KMS-11 (cell line): ENCODE measurements at regions not wholly inside any gene's neighbourhood (a gene's known extent, or its start where the extent isn't known, plus 50 kb on each side); places are given as distances from the start of the nearest gene placed in this dataset.

Experiments used
- H2AFZ ChIP-seq: fragments of 200-600 bp; sonication (generic); 2 replicates; pipeline ENCODE4 v1.6.1; 2016; ENCODE audit warnings: antibody characterized with exemption, mixed run types, low read depth
- H3K27ac ChIP-seq: fragments of 200-600 bp; sonication (generic); 2 replicates; pipeline ENCODE4 v1.6.1; 2016; ENCODE audit warnings: mild to moderate bottlenecking, mixed run types
- H3K27me3 ChIP-seq: fragments of 200-600 bp; sonication (generic); 2 replicates; pipeline ENCODE4 v1.6.1; 2017; ENCODE audit warnings: mild to moderate bottlenecking, low read depth, mixed run types, moderate library complexity; ENCODE audit not compliant: insufficient read depth
- H3K36me3 ChIP-seq: fragments of 200-600 bp; sonication (generic); 2 replicates; pipeline ENCODE4 v1.6.1; 2017; ENCODE audit warnings: mild to moderate bottlenecking, mixed run types; ENCODE audit not compliant: insufficient read depth
- H3K4me1 ChIP-seq: fragments of 200-600 bp; sonication (generic); 2 replicates; pipeline ENCODE4 v1.6.1; 2016; ENCODE audit warnings: mild to moderate bottlenecking, low read depth, mixed run types; ENCODE audit not compliant: poor library complexity, severe bottlenecking
- H3K4me2 ChIP-seq: fragments of 200-600 bp; sonication (generic); 2 replicates; pipeline ENCODE4 v1.7.0; 2016; ENCODE audit warnings: mild to moderate bottlenecking, mixed run types
- H3K4me3 ChIP-seq: fragments of 200-600 bp; sonication (generic); IDR thresholded peaks from 2 replicates; pipeline ENCODE4 v1.6.1; 2017; ENCODE audit warnings: low read depth, low read length, mixed read lengths; ENCODE audit not compliant: insufficient read depth
- H3K79me2 ChIP-seq: fragments of 200-600 bp; sonication (generic); 2 replicates; pipeline ENCODE4 v1.6.1; 2016; ENCODE audit warnings: low read depth, mixed run types; ENCODE audit not compliant: insufficient read depth
- H3K9ac ChIP-seq: fragments of 200-600 bp; sonication (generic); 2 replicates; pipeline ENCODE4 v1.6.1; 2016; ENCODE audit warnings: mild to moderate bottlenecking, mixed run types
- H4K20me1 ChIP-seq: fragments of 200-600 bp; sonication (generic); 2 replicates; pipeline ENCODE4 v1.6.1; 2016; ENCODE audit warnings: mild to moderate bottlenecking, mixed run types; ENCODE audit not compliant: insufficient read depth
- TF ChIP-seq, protein P1 (sequence below): fragments of 200-600 bp; sonication (generic); conservative IDR thresholded peaks from 2 replicates; pipeline ENCODE4 v1.6.1; 2017; ENCODE audit warnings: low read depth, mild to moderate bottlenecking, antibody characterized with exemption, low read length, moderate library complexity, mixed read lengths

GRCh38 chrX:95841863-95842262 is 842.8 kb upstream of the DIAPH2 start:
- Histone ChIP-seq H2AFZ (no peak overlapping the region), H3K9ac (no peak overlapping the region), H3K27me3 (no peaks in the 10 kb centered on the region), H3K4me3 (no peak overlapping the region), H3K4me2 (no peak overlapping the region), H4K20me1 (no peaks in the 10 kb centered on the region), H3K4me1 (no peaks in the 10 kb centered on the region), H3K36me3 (no peaks in the 10 kb centered on the region), H3K79me2 (no peaks in the 10 kb centered on the region), H3K27ac (no peak overlapping the region)
- TF ChIP-seq, protein P1, sequence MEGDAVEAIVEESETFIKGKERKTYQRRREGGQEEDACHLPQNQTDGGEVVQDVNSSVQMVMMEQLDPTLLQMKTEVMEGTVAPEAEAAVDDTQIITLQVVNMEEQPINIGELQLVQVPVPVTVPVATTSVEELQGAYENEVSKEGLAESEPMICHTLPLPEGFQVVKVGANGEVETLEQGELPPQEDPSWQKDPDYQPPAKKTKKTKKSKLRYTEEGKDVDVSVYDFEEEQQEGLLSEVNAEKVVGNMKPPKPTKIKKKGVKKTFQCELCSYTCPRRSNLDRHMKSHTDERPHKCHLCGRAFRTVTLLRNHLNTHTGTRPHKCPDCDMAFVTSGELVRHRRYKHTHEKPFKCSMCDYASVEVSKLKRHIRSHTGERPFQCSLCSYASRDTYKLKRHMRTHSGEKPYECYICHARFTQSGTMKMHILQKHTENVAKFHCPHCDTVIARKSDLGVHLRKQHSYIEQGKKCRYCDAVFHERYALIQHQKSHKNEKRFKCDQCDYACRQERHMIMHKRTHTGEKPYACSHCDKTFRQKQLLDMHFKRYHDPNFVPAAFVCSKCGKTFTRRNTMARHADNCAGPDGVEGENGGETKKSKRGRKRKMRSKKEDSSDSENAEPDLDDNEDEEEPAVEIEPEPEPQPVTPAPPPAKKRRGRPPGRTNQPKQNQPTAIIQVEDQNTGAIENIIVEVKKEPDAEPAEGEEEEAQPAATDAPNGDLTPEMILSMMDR: no peak

GRCh38 chrX:95860127-95860526 is 824.5 kb upstream of the DIAPH2 start:
- TF ChIP-seq, protein P1: no peak
- Histone ChIP-seq H3K36me3 (no peaks in the 10 kb centered on the region), H3K27me3 (no peaks in the 10 kb centered on the region), H3K4me3 (no peak overlapping the region), H3K27ac (no peak overlapping the region), H3K4me2 (no peak overlapping the region), H4K20me1 (no peaks in the 10 kb centered on the region), H3K9ac (no peak overlapping the region), H2AFZ (no peak overlapping the region), H3K4me1 (no peaks in the 10 kb centered on the region), H3K79me2 (no peaks in the 10 kb centered on the region)

- TF ChIP-seq, protein P1: no peak
- Histone ChIP-seq H3K79me2 (no peaks in the 10 kb centered on the region), H4K20me1 (no peaks in the 10 kb centered on the region), H3K4me3 (no peak overlapping the region), H3K9ac (no peak overlapping the region), H3K27me3 (no peaks in the 10 kb centered on the region), H3K4me1 (no peaks in the 10 kb centered on the region), H3K27ac (no peak overlapping the region), H2AFZ (no peak overlapping the region), H3K4me2 (no peak overlapping the region), H3K36me3 (no peaks in the 10 kb centered on the region)
Observed at GRCh38 chrX:95875661-95876060, 809.0 kb upstream of the DIAPH2 start.

GRCh38 chrX:95878874-95879273 is 805.8 kb upstream of the DIAPH2 start:
- H2AFZ ChIP-seq: no peak overlapping the region
- no peaks in the 10 kb centered on the region for H3K27me3 ChIP-seq
- H3K79me2 ChIP-seq: no peaks in the 10 kb centered on the region
- no peak overlapping the region for H3K4me2 ChIP-seq
- no peak overlapping the region for H3K27ac ChIP-seq
- no peaks in the 10 kb centered on the region for H4K20me1 ChIP-seq
- no peak overlapping the region for H3K9ac ChIP-seq
- H3K4me1 ChIP-seq: no peaks in the 10 kb centered on the region
- no peaks in the 10 kb centered on the region for H3K36me3 ChIP-seq
- no peak overlapping the region for H3K4me3 ChIP-seq
- TF ChIP-seq, protein P1: no peak

- Histone ChIP-seq H4K20me1 (no peaks in the 10 kb centered on the region), H3K36me3 (no peaks in the 10 kb centered on the region), H3K4me3 (no peak overlapping the region), H3K4me2 (no peak overlapping the region), H3K27ac (no peak overlapping the region), H3K27me3 (no peaks in the 10 kb centered on the region), H3K79me2 (no peaks in the 10 kb centered on the region), H3K9ac (no peak overlapping the region), H3K4me1 (no peaks in the 10 kb centered on the region), H2AFZ (no peak overlapping the region)
- TF ChIP-seq, protein P1: no peak
Observed at GRCh38 chrX:95884186-95884585, 800.5 kb upstream of the DIAPH2 start.
